ENCODE measurements at regions not wholly inside any gene's neighbourhood (a gene's known extent, or its start where the extent isn't known, plus 50 kb on each side); places are given as distances from the start of the nearest gene placed in this dataset.
"Not testable (repeated sequence)": the region's sequence is repeated elsewhere in the genome, so short reads cannot be mapped to it uniquely, and the experiment has no call there.

- DNase-seq (ENCODE audit: low read depth in 2 of 2) = no peak
These were observed 123.9 kb upstream of the SLC13A1 start for GRCh38 chr7:123323689-123324088.

GRCh38 chr7:123321578-123321977 is 121.8 kb upstream of the SLC13A1 start:
- not testable (repeated sequence) for DNase-seq (ENCODE audit: low read depth in 2 of 2)

DNA sequence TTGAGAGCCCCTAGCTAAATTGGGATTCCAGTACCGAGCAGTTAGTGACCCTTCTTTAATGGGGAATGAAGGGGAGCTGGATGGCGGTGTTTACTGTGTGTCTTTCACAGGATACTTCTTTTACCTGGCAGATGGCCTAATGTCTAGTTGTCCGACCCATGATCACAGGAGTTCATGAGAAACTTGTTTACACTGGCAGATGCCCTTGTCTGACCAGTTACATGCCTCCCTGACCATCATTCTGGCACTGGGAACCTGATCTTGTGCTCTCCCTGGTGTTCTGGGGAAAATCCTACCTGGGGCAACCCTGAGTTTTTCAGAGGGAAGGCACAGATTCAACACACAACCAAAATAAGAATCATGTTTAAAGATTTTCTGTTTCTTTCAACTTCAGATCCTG is 120.1 kb upstream of the SLC13A1 start:
- DNase-seq (ENCODE audit: low read depth in 2 of 2) = no peak

DNA sequence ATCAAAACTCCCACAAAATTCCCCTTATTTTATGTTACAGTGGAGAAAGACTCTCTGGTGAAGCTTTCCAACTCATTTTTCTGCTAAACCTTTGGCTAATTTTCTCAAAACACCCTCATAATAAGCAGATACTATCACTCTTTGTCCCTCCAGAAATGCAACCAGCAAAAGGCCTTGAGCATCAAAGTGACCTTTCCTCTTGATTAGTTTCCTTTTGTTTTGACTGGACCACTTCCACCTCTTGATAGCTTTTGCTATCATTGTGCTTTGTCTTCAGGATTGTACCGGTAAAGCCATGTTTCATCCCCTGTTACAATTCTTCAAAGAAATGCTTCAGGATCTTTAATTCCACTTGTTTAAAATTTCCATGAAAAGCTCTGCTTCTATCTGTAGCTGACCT is 115.1 kb upstream of the SLC13A1 start:
- DNase-seq (ENCODE audit: low read depth in 2 of 2) = no peak

- no peak for DNase-seq (ENCODE audit: low read depth in 2 of 2)
These were observed 108.6 kb upstream of the SLC13A1 start for GRCh38 chr7:123308254-123308951.

DNA sequence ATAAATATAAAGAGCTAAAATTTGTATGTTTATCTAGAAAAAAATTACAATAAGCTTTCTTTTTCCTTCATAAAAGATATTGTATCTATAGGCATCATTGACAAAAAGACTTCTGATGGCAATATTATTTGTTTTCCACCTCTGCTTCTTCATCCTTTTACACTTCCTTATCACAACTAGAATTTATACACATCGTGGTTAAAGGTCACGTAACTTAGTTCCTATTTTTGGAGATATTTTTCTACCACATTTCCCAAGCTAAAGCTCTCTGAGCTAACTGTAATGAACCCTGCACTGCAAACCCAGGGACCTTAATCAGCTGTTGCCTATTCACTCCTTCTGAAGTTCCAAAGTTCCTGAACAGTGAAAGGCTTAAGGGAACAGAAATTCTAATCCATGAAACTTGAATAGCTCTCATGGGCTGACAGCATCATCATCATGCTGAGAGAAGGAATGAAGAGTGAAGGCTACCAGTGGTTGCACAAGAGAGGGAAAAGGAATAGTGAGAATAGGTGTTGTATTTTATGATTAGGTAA is 106.1 kb upstream of the SLC13A1 start:
- no peak for DNase-seq (ENCODE audit: low read depth in 2 of 2)

GRCh38 chr7:123303926-123304325 is 104.2 kb upstream of the SLC13A1 start:
- DNase-seq (ENCODE audit: low read depth in 2 of 2) = no peak

GRCh38 chr7:123296965-123297364 is 97.2 kb upstream of the SLC13A1 start:
- DNase-seq (ENCODE audit: low read depth in 2 of 2) = no peak

DNA sequence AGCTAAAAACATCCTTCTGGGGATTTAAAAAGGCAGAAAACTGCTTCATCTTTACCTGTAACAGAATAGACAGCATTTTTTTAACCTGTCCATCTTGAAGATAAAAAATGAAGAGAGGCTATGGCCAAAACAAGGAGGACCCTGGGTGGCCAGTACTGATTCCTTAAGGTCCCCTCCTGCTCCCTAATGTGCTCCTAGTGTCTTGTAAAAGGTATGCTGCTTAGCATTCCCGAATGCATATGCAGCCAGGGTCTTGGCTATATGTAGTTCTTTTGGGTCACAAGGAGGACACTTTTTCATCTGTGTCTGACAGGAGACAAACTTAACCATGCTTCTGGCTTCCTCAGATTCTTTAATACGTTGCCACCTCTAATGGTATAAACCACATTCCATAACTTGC is 93.9 kb upstream of the SLC13A1 start:
- DNase-seq (ENCODE audit: low read depth in 2 of 2) = no peak

- no peak for DNase-seq (ENCODE audit: low read depth in 2 of 2)
These were observed 92.5 kb upstream of the SLC13A1 start for GRCh38 chr7:123292227-123292626.

GRCh38 chr7:123289200-123289599 is 89.4 kb upstream of the SLC13A1 start:
- no peak for DNase-seq (ENCODE audit: low read depth in 2 of 2)

DNA sequence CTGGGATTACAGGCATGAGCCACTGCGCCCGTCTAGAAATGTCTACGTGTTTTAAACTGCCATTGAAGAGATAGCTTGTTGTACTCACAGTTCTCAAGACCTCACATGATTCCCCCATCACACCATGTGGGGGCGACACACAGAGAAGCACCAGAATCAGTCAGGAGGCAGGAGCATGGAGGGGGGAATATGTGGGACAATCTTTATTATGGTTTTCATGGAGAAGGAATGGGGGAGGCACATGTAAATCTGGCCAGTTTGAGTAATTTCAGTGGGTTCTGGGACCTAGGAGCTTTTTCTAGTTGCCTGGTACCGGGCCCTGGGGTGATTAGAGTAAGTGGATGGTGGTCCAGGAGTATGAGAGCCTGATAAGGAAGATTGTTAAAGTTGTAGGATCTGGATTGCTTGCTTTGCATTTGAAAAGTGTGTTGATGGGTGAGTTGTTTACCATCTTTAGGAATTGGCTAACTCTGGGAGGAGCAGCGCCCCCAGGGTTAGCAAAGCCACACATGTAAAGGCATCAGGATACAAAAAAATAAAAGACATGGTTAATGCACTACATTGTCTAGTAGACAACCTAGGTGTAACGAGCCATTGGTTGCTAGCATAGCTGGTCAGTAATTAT is 85.4 kb upstream of the SLC13A1 start:
- no peak for DNase-seq (ENCODE audit: low read depth in 2 of 2)

GRCh38 chr7:123283373-123283772 is 83.6 kb upstream of the SLC13A1 start:
- DNase-seq (ENCODE audit: low read depth in 2 of 2) = no peak

- DNase-seq (ENCODE audit: low read depth in 2 of 2) = no peak
These were observed 82.4 kb upstream of the SLC13A1 start for GRCh38 chr7:123282181-123282580.

DNA sequence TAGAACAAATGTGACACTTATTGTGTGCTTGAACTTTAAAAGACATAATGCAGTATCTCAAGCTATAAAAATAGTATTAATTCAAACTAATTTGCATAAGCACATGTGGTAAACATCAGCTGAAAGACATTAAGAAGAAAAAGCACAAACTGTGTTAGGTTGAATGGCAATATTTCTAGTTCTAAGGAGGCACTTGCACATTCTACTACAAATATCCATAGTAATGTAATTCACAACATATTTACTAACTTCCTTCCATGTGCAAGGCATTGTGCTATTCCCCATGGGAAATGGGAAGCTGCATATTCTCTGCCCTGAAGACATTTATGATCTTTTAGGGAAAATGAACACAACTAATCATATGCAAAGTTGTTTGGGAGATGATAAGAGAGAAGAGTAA is 80.2 kb upstream of the SLC13A1 start:
- DNase-seq (ENCODE audit: low read depth in 2 of 2) = no peak

DNA sequence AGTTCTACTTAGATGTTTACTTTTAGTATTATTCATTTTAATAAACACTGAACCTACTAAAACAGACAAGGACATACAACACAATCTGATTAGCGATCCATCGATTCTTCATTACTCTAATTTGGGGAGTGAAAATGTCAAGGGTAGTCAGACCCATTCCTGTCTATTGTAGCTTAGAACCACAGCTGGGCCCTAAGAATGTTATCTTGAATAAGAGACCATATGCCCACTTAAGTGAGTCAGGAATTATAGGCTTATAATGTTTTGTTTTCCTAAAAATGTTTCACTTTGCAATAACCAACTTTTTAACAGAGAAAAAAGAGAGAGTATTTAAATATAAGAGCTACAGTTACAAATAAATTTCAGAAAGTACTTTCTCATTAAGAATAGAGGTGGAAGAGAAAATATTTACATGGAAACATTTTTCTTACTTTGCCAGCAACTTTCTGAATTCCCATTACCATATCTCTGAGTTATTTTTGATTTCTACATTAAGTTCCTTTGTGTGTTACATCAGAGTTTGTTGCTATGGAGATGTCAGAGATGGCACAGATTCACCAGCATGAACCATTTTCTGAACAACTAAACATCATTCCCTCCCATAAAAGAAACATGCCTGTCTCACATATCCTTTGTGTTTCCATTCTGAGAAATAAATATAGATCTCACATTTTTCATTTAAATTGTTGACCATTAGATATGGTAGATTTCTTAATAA is 75.4 kb upstream of the SLC13A1 start:
- DNase-seq (ENCODE audit: low read depth in 2 of 2) = no peak

DNA sequence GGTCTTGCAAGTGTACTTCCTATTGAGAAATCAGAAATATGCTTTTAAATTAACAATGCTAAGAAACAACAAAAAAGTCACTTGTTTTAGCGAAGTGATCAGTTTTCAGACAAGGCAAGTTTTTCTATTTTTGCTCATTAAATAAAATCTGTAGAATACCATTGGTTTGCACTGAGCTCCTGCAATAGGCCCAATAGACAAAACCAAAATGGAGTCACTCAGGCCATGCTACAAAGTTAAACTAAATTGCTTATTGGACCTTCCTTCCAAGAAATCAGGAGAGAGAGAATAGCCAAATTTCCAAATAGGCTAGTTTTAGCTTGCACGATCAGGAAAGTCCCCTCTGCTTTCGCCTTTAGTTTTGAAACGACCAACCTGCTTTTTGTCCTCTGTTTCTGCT is 73.4 kb upstream of the SLC13A1 start:
- no peak for DNase-seq (ENCODE audit: low read depth in 2 of 2)

- DNase-seq (ENCODE audit: low read depth in 2 of 2) = no peak
These were observed 72.1 kb upstream of the SLC13A1 start for GRCh38 chr7:123271856-123272255.

DNA sequence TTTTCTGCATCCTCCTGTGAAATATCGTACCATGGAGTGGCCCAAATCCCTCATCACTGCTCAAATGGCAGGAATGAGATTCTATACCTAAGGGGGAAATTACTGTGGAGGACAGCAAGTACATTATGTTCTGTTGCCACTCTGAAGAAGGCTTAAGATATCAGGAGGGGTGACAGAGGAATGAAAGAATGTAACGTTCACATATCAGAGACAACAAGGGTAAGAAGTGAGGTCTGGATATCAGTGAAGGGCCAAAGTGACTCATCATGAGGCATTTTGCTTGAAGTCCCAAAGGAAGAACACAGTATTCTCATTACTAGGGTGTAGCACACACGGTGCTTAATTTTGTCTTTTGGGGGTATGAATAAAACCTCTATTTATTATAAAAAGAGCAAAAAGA is 71.5 kb upstream of the SLC13A1 start:
- no peak for DNase-seq (ENCODE audit: low read depth in 2 of 2)

DNA sequence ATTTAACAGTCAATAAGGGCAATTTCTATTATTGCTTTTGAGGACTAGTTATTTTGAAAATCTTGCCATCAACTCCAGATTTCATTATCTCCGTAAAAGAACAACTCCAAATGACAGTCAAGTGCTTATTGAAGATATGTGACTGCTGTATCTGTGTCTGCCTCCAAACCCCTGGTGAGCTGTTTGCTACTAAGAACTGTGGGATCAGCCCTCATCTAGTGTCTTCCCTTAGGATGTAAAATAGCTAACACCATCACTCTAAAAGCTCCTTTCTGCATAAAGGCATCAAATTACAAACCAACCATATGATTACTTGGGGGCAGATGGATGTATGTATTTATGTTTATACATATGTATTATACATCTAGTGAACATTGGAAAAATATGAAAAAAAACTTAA is 70.8 kb upstream of the SLC13A1 start:
- no peak for DNase-seq (ENCODE audit: low read depth in 2 of 2)

DNA sequence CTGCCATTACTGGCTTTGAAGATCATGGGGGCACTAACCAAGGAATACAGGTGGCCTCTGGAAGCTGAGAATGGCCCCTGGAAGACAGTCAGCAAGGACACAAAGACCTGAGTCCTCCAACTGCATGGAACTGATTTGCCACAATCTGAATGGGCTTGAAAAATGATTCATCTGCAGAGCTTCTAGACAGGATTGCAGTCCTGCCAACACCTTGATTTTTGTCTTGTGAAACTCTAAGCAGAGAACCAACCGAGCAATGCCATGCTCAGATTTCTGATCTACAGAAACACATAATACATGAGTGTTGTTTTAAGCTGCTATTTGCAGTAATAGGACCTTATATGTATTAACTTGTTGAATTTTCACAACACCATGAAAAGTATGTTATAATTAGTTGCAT is 66.1 kb upstream of the SLC13A1 start:
- DNase-seq (ENCODE audit: low read depth in 2 of 2) = no peak

GRCh38 chr7:123264820-123265219 is 65.1 kb upstream of the SLC13A1 start:
- not testable (repeated sequence) for DNase-seq (ENCODE audit: low read depth in 2 of 2)
